ENCODE measurements at regions not wholly inside any gene's neighbourhood (a gene's known extent, or its start where the extent isn't known, plus 50 kb on each side); places are given as distances from the start of the nearest gene placed in this dataset.

DNA sequence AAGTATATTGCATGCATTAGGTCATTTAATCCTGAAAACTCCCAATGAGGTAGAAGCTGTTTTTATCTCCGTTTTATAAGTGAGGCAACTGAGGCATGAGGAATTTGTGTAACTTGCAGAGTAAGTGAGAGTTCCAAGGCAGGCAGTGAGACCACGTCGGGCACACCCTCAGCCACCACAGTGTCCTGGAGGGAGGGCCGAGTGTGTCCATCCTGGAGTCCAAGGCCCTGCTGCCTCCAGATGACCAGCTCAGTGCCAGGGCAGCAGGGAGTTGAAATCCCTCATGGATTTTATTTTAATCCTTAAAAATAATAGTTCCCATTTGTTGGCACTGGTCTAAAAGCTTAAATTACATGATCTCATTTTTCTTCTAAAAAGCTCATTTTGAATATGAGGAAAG is 104.6 kb upstream of the SMIM23 start:
- TF ChIP-seq, protein P1, sequence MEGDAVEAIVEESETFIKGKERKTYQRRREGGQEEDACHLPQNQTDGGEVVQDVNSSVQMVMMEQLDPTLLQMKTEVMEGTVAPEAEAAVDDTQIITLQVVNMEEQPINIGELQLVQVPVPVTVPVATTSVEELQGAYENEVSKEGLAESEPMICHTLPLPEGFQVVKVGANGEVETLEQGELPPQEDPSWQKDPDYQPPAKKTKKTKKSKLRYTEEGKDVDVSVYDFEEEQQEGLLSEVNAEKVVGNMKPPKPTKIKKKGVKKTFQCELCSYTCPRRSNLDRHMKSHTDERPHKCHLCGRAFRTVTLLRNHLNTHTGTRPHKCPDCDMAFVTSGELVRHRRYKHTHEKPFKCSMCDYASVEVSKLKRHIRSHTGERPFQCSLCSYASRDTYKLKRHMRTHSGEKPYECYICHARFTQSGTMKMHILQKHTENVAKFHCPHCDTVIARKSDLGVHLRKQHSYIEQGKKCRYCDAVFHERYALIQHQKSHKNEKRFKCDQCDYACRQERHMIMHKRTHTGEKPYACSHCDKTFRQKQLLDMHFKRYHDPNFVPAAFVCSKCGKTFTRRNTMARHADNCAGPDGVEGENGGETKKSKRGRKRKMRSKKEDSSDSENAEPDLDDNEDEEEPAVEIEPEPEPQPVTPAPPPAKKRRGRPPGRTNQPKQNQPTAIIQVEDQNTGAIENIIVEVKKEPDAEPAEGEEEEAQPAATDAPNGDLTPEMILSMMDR (IDR thresholded peaks at IDR 0.05) = no peak
- TF ChIP-seq EZH2 (IDR thresholded peaks at IDR 0.05) = no peak

Measured in neural progenitor cell (in vitro differentiated cells).